HUDEP-2 (cell line): ENCODE measurements at regions not wholly inside any gene's neighbourhood (a gene's known extent, or its start where the extent isn't known, plus 50 kb on each side); places are given as distances from the start of the nearest gene placed in this dataset.

Experiments used
- DNase-seq, 76 experiments: peaks; one replicate each; lab custom pipeline; 2025; ENCODE audit not compliant: unreplicated experiment in 76 of 76; lab: John Stamatoyannopoulos, UW

- DNase-seq = no peak
Measured at GRCh38 chr12:41983394-41983793, 161.3 kb downstream of the GXYLT1 start.

- no peak for DNase-seq
Measured at GRCh38 chr12:41981758-41982157, 162.9 kb downstream of the GXYLT1 start.

- no peak for DNase-seq
Measured at GRCh38 chr12:41981013-41981412, 163.7 kb downstream of the GXYLT1 start.

GRCh38 chr12:41980390-41980789, 164.3 kb downstream of the GXYLT1 start:
- no peak for DNase-seq

GRCh38 chr12:41979574-41979973, 165.1 kb downstream of the GXYLT1 start:
- DNase-seq = no peak

GRCh38 chr12:41972598-41972997, 172.1 kb downstream of the GXYLT1 start:
- no peak for DNase-seq

GRCh38 chr12:41972196-41972595, 172.5 kb downstream of the GXYLT1 start:
- DNase-seq = no peak

GRCh38 chr12:41970744-41971143, 173.9 kb downstream of the GXYLT1 start:
- peak in 2 of 76 experiments; percentile 1 to 10 for DNase-seq

GRCh38 chr12:41968599-41968998, 176.1 kb downstream of the GXYLT1 start:
- DNase-seq = no peak

- DNase-seq = no peak
Measured at GRCh38 chr12:41967668-41968500, 176.8 kb downstream of the GXYLT1 start.

GRCh38 chr12:41966916-41967315, 177.8 kb downstream of the GXYLT1 start:
- DNase-seq = no peak

- no peak for DNase-seq
Measured at GRCh38 chr12:41966001-41966400, 178.7 kb downstream of the GXYLT1 start.

GRCh38 chr12:41963398-41963797, 181.3 kb downstream of the GXYLT1 start:
- no peak for DNase-seq

GRCh38 chr12:41962171-41962572, 182.5 kb downstream of the GXYLT1 start:
- no peak for DNase-seq

GRCh38 chr12:41959271-41959670, 185.4 kb downstream of the GXYLT1 start:
- no peak for DNase-seq

- DNase-seq = no peak
Measured at GRCh38 chr12:41956353-41956752, 188.3 kb downstream of the GXYLT1 start.

- DNase-seq = no peak
Measured at GRCh38 chr12:41950455-41950854, 194.2 kb downstream of the GXYLT1 start.

GRCh38 chr12:41946106-41946505, 198.6 kb downstream of the GXYLT1 start:
- no peak for DNase-seq

- DNase-seq = no peak
Measured at GRCh38 chr12:41944216-41944615, 200.5 kb downstream of the GXYLT1 start.

GRCh38 chr12:41943671-41944070, 201.0 kb downstream of the GXYLT1 start:
- DNase-seq = no peak

- no peak for DNase-seq
Measured at GRCh38 chr12:41942354-41942753, 202.3 kb downstream of the GXYLT1 start.

- DNase-seq = no peak
Measured at GRCh38 chr12:41941079-41941478, 203.6 kb downstream of the GXYLT1 start.

- no peak for DNase-seq
Measured at GRCh38 chr12:41940571-41940970, 204.1 kb downstream of the GXYLT1 start.
